ENCODE measurements at regions not wholly inside any gene's neighbourhood (a gene's known extent, or its start where the extent isn't known, plus 50 kb on each side); places are given as distances from the start of the nearest gene placed in this dataset.

DNA sequence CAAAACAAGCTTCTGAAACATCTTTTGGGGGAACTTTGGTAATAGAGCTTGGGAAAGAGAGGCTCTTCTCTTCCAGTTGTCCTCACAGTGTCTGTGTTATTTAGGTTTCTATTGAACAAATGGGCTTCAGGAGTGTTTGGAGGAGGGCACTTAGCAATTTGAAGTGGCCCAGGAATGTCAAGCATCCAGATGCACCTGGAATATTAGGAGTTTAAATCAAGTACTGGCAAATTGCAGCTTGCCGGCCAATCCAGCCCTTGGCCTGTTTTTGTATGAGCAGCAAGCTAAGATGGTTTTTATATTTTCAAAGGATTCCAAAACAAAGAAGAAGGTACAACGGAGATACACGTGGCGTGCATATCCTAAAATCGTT is 94.7 kb downstream of the CCDC185 start:
- no peak for DNase-seq (ENCODE audit: low read depth)

DNA sequence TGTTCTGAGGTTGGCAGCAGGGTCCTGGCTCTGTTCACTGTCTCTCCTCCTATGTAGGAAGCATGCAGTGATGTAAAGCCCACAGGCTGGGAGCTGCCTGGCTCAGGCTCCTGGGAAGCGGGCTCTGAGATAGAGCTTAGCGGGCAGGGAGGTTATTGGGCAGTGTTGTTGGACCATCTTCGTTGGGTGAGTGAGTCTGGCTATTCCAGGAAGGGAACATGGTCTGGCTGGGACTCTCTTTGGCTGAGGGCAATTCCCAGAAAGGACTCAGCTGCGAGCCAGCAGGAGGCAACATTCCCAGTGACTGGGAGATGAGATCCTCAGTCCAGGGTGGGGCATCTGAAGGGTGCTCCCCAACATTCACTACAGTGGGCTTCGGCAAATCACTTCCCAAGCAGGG is 96.2 kb downstream of the CCDC185 start:
- no peak for DNase-seq (ENCODE audit: low read depth)

DNA sequence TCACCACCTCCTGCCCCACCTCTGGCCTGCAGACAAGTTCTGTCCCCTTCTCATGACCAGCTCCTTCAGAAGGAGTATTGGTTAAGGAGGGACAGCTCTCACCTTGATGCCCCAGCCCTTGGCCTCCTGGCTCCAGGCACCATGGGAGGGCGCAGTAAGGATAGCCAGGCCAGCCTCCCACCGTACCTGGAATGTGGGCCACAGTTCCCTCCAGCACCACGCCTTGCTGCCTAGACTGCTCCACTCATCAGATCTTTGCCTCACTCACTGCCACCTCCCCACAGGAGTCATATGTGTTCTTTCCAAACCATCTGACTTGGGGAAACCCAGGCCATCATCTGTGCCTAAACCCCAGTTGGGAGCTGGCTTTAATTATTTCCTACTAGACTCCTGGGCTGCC is 97.0 kb downstream of the CCDC185 start:
- DNase-seq (ENCODE audit: low read depth): no peak
